ENCODE measurements at regions not wholly inside any gene's neighbourhood (a gene's known extent, or its start where the extent isn't known, plus 50 kb on each side); places are given as distances from the start of the nearest gene placed in this dataset.

DNA sequence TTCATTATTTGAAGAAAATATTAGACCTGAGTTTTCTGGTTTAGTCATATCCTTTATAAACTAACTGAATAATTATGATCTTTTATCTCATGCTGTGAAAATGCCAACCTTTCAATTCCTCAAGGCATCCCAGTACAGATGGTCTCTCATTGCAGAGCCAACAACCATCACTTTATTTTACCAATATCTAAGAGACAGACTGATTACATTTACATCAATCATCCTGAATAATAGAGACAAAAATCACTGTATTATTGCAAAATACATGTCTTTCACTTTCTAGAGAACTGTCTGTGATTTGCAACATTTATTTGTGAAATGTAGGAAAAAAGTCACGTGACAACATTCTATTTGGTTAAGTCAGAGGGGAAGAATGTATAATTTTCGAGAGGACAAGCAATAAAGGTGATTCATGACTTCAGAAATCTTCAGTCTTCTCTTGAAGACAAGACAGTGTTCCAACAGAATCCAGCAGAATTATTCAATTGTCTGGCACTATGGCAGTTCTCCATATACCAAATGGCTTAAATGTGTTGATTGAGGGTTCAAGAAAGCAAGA lies 503.6 kb upstream of the SYT4 start:
- TF ChIP-seq, protein P1, sequence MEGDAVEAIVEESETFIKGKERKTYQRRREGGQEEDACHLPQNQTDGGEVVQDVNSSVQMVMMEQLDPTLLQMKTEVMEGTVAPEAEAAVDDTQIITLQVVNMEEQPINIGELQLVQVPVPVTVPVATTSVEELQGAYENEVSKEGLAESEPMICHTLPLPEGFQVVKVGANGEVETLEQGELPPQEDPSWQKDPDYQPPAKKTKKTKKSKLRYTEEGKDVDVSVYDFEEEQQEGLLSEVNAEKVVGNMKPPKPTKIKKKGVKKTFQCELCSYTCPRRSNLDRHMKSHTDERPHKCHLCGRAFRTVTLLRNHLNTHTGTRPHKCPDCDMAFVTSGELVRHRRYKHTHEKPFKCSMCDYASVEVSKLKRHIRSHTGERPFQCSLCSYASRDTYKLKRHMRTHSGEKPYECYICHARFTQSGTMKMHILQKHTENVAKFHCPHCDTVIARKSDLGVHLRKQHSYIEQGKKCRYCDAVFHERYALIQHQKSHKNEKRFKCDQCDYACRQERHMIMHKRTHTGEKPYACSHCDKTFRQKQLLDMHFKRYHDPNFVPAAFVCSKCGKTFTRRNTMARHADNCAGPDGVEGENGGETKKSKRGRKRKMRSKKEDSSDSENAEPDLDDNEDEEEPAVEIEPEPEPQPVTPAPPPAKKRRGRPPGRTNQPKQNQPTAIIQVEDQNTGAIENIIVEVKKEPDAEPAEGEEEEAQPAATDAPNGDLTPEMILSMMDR (IDR thresholded peaks at IDR 0.05) = no peak
- TF ChIP-seq EZH2 (IDR thresholded peaks at IDR 0.05) = no peak

All from neural progenitor cell (in vitro differentiated cells).